ENCODE measurements at regions not wholly inside any gene's neighbourhood (a gene's known extent, or its start where the extent isn't known, plus 50 kb on each side); places are given as distances from the start of the nearest gene placed in this dataset.

DNA sequence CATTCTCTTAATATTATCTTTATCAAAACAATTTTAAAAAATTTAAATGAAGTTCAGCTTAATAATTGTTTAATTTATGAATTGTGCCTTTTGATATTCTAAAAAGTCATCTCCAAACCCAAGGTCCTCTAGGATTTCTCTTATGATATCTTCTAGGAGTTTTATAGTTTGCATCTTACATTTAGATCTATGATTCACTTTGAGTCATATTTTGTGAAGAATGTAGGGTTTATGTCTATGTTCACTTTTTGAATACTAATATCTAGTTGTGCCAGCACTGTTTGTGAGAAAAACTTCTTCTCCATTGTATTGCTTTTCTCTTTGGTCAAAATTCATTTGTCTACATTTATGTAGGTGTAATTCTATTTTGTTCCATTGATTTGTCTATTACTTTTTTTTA, 1068.4 kb upstream of the SPRY2 start:
- TF ChIP-seq POLR2A (IDR thresholded peaks at IDR 0.05) (no peak), CTCF (IDR thresholded peaks at IDR 0.05) (no peak)
